Psoas muscle (tissue), 7 donors: ENCODE measurements at regions not wholly inside any gene's neighbourhood (a gene's known extent, or its start where the extent isn't known, plus 50 kb on each side); places are given as distances from the start of the nearest gene placed in this dataset.

Source experiments
- ATAC-seq, 4 donors: fragments of 200-7000 bp; cut with Tn5 transposase; one replicate each; pipeline ENCODE4 v1.9.1; 2020; ENCODE audit warnings: moderate library complexity in 3 of 4, mild to moderate bottlenecking in 2 of 4
- DNase-seq, 2 donors: peaks; one replicate each; pipeline ENCODE4 v3.0.0-alpha.2; 2020
- H3K27ac ChIP-seq: fragments of 200-600 bp; one replicate; pipeline ENCODE4 v1.8.0; 2022
- H3K27me3 ChIP-seq, 3 donors: fragments of 200-600 bp in 1 of 3; one replicate each; pipeline versions ENCODE4 v1.6.1 to v1.8.0; 2013 to 2022; ENCODE audit warnings: low read length in 2 of 3, mild to moderate bottlenecking in 2 of 3, moderate library complexity in 1 of 3; ENCODE audit not compliant: insufficient read depth in 3 of 3
- H3K36me3 ChIP-seq, 2 donors: fragments of 200-600 bp in 1 of 2; one replicate each; pipeline versions ENCODE4 v1.6.1 to v1.8.0; 2013 to 2022; ENCODE audit warnings: low read depth in 1 of 2, mild to moderate bottlenecking in 1 of 2, moderate library complexity in 1 of 2; ENCODE audit not compliant: insufficient read depth in 1 of 2
- H3K4me1 ChIP-seq: fragments of 200-600 bp; one replicate; pipeline ENCODE4 v1.8.0; 2022
- H3K4me3 ChIP-seq: fragments of 200-600 bp; one replicate; pipeline ENCODE4 v1.8.0; 2022; ENCODE audit warnings: mild to moderate bottlenecking
- H3K9me3 ChIP-seq: fragments of 200-600 bp; one replicate; pipeline ENCODE4 v1.8.0; 2022
- CTCF ChIP-seq: fragments of 200-600 bp; IDR thresholded peaks from one replicate; pipeline ENCODE4 v1.8.0; 2022; ENCODE audit warnings: antibody characterized with exemption
- WGBS, 3 donors: extraction: QIAGEN DNeasy Blood & Tissue Kit; methylation state at CpG; one replicate each; pipeline versions ENCODE4 v1.1.6 to v1.1.7; 2013; 5-methylcytosine and 5-hydroxymethylcytosine counted together
- intact Hi-C, 2 donors: fragments of 100-400 bp; cut with DNase I; formaldehyde crosslinking; loops; one replicate each; pipeline versions ENCODE4 v1.11.0 to v1.14.2; 2022
- donor health status: healthy with polysubstance abuse.
- donor health status: DM: no; HTN: no; CAD: no; lungs with moderate emphysema.
- donor health status: Bipolar disorder and iron deficiency.
- donor health status: healthy.
- donor health status: DM: yes; HTN: yes; CAD: no.
- donor health status: DM: no; HTN: no; CAD: no.
- donor health status: DM: yes; HTN: yes; CAD: no.

- no peak for ATAC-seq
- 77 to 86% (median 81%) methylated on average over 2 of the region's 2 CpGs for WGBS, 3 donors
- intact Hi-C loops, result no loop called here
Observed at GRCh38 chr18:30254331-30254730, 788.2 kb downstream of the DSC3 start.

GRCh38 chr18:30248056-30248455 is 794.5 kb downstream of the DSC3 start:
- intact Hi-C loops, result no loop called here

More at GRCh38 chr18:30254331-30254730, 788.2 kb downstream of the DSC3 start:
- no peaks in the 10 kb centered on the region for H3K36me3 ChIP-seq
- no peaks in the 10 kb centered on the region for H3K4me1 ChIP-seq
- H3K27me3 ChIP-seq, result no peaks in the 10 kb centered on the region
- no peak overlapping the region for H3K4me3 ChIP-seq
- no peak overlapping the region for H3K27ac ChIP-seq
- DNase-seq, result no peak
- TF ChIP-seq CTCF, result no peak
- peaks cover 4% of the 10 kb centered on the region for H3K9me3 ChIP-seq

GRCh38 chr18:30245766-30246455 is 796.6 kb downstream of the DSC3 start:
- no peaks in the 10 kb centered on the region for H3K36me3 ChIP-seq
- DNase-seq, result no peak
- H3K9me3 ChIP-seq, result no peaks in the 10 kb centered on the region
- no peaks in the 10 kb centered on the region for H3K4me1 ChIP-seq
- H3K27me3 ChIP-seq, result no peaks in the 10 kb centered on the region
- ATAC-seq, result no peak
- TF ChIP-seq CTCF, result no peak
- no peak overlapping the region for H3K27ac ChIP-seq
- H3K4me3 ChIP-seq, result no peak overlapping the region
- intact Hi-C loops, result no loop called here
- WGBS, 3 donors, result 49 to 63% (median 55%) methylated on average over 3 of the region's 3 CpGs

More at GRCh38 chr18:30248056-30248455, 794.5 kb downstream of the DSC3 start:
- DNase-seq (no peak), ATAC-seq (no peak)
- H3K27ac ChIP-seq, result no peak overlapping the region
- H3K4me1 ChIP-seq, result no peaks in the 10 kb centered on the region
- no peaks in the 10 kb centered on the region for H3K27me3 ChIP-seq
- H3K4me3 ChIP-seq, result no peak overlapping the region
- TF ChIP-seq CTCF, result no peak
- no peaks in the 10 kb centered on the region for H3K36me3 ChIP-seq
- H3K9me3 ChIP-seq, result no peaks in the 10 kb centered on the region

- DNase-seq, result no peak
- Histone ChIP-seq H3K4me1 (no peaks in the 10 kb centered on the region), H3K36me3 (no peaks in the 10 kb centered on the region), H3K9me3 (no peaks in the 10 kb centered on the region), H3K4me3 (no peak overlapping the region), H3K27ac (no peak overlapping the region), H3K27me3 (no peaks in the 10 kb centered on the region)
- intact Hi-C loops, result no loop called here
- TF ChIP-seq CTCF, result no peak
- no peak for ATAC-seq
Observed at GRCh38 chr18:30234755-30235154, 807.8 kb downstream of the DSC3 start.

- ATAC-seq (no peak), DNase-seq (no peak)
- Histone ChIP-seq H3K27ac (no peak overlapping the region), H3K4me1 (no peaks in the 10 kb centered on the region), H3K36me3 (no peaks in the 10 kb centered on the region), H3K4me3 (no peak overlapping the region), H3K9me3 (no peaks in the 10 kb centered on the region), H3K27me3 (no peaks in the 10 kb centered on the region)
- TF ChIP-seq CTCF, result no peak
- intact Hi-C loops, result no loop called here
Observed at GRCh38 chr18:30211112-30211511, 831.4 kb downstream of the DSC3 start.
